Endothelial cell (in vitro differentiated cells): ENCODE measurements at regions not wholly inside any gene's neighbourhood (a gene's known extent, or its start where the extent isn't known, plus 50 kb on each side); places are given as distances from the start of the nearest gene placed in this dataset.

Source experiments
- DNase-seq: peaks from one replicate; pipeline ENCODE4 v3.0.0; 2021; ENCODE audit warnings: low spot score
- H3K27ac Mint-ChIP-seq: one replicate; pipeline ENCODE4 v1.8.0; 2021; ENCODE audit warnings: mixed read lengths, inconsistent platforms; ENCODE audit not compliant: unreplicated experiment
- H3K27me3 Mint-ChIP-seq: one replicate; pipeline ENCODE4 v1.8.0; 2021; ENCODE audit warnings: mild to moderate bottlenecking, moderate library complexity, mixed read lengths, inconsistent platforms; ENCODE audit not compliant: unreplicated experiment
- H3K36me3 Mint-ChIP-seq: one replicate; pipeline ENCODE4 v1.8.0; 2021; ENCODE audit warnings: mild to moderate bottlenecking, low read depth, mixed read lengths, inconsistent platforms; ENCODE audit not compliant: unreplicated experiment
- H3K4me1 Mint-ChIP-seq: one replicate; pipeline ENCODE4 v1.8.0; 2021; ENCODE audit warnings: mild to moderate bottlenecking, mixed read lengths, inconsistent platforms; ENCODE audit not compliant: unreplicated experiment
- H3K4me3 Mint-ChIP-seq: one replicate; pipeline ENCODE4 v1.8.0; 2021; ENCODE audit warnings: mild to moderate bottlenecking, mixed read lengths, inconsistent platforms; ENCODE audit not compliant: unreplicated experiment
- H3K9me3 Mint-ChIP-seq: one replicate; pipeline ENCODE4 v1.8.0; 2021; ENCODE audit warnings: mixed read lengths, inconsistent platforms; ENCODE audit not compliant: unreplicated experiment
- TF ChIP-seq, protein P1 (sequence below): fragments of 200-600 bp; sonication (generic); IDR thresholded peaks from one replicate; pipeline ENCODE4 v1.5.0; 2021; ENCODE audit warnings: antibody characterized with exemption; ENCODE audit not compliant: unreplicated experiment

DNA sequence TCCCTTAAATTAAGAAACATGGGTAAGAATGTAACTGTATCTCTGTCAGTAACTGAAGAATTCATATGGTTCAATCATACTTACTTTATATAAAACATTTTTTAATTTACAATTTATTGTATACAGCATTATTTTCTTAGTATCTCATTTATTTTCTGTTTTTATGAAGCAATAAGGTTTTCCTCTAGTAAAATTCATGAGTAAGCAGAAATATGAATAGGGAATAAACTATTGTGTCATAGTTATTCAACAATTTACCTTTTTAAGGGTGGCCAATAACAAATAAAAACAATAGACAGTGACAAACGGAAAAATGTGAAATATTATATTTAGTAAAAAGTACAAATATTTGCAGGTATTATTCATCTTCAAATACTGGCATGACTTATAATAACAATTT is 624.4 kb downstream of the TECRL start:
- Mint-ChIP-seq H3K9me3 (no peaks in the 10 kb centered on the region), H3K4me3 (no peak overlapping the region)

DNA sequence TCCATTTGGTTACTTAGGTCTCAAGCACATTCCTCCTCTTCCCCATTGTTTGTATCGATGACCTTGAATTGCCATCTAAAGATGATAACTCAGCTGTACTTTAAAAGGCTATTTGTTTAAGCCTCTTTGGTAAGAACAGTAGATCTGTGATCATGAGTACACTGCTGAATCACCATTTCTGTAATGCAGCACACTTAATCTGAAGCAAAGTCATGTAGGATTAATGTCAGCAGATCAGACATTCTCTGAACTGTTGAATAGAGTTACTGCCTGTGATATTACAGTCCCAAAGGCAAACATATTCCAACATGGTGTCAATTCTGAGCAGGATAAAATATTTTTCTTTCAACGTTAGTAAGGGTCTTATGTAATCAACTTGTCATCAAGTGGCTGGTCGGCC is 631.6 kb downstream of the TECRL start:
- no peak for DNase-seq
- Mint-ChIP-seq H3K27ac (no peak overlapping the region), H3K9me3 (no peaks in the 10 kb centered on the region), H3K36me3 (no peaks in the 10 kb centered on the region), H3K27me3 (no peaks in the 10 kb centered on the region), H3K4me3 (no peak overlapping the region), H3K4me1 (no peaks in the 10 kb centered on the region)
- TF ChIP-seq, protein P1, sequence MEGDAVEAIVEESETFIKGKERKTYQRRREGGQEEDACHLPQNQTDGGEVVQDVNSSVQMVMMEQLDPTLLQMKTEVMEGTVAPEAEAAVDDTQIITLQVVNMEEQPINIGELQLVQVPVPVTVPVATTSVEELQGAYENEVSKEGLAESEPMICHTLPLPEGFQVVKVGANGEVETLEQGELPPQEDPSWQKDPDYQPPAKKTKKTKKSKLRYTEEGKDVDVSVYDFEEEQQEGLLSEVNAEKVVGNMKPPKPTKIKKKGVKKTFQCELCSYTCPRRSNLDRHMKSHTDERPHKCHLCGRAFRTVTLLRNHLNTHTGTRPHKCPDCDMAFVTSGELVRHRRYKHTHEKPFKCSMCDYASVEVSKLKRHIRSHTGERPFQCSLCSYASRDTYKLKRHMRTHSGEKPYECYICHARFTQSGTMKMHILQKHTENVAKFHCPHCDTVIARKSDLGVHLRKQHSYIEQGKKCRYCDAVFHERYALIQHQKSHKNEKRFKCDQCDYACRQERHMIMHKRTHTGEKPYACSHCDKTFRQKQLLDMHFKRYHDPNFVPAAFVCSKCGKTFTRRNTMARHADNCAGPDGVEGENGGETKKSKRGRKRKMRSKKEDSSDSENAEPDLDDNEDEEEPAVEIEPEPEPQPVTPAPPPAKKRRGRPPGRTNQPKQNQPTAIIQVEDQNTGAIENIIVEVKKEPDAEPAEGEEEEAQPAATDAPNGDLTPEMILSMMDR: no peak

More for the DNA sequence above, 624.4 kb downstream of the TECRL start:
- Mint-ChIP-seq H3K4me1 (no peaks in the 10 kb centered on the region), H3K27me3 (no peaks in the 10 kb centered on the region), H3K27ac (no peak overlapping the region), H3K36me3 (no peaks in the 10 kb centered on the region)
- no peak for DNase-seq
- TF ChIP-seq, protein P1: no peak

DNA sequence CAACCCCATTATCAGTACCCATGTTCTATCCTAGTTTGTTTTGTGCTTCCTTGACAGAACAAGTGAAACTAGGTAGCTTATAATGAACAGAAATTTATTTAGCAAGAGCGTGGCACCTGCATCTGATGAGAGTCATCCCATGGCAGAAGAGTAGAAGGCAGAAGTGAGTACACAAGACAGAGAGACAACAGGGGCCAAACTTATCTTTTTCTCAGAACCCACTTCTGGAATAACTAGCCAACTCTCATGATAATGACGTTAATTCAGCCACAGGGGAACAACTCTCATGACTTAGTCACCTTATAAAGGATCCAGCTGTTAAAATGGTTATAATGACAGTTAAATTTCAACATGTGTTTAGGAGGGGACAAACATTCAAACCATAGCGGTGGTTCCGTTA is 644.9 kb downstream of the TECRL start:
- Mint-ChIP-seq H3K27ac (no peak overlapping the region), H3K4me1 (no peaks in the 10 kb centered on the region), H3K36me3 (no peaks in the 10 kb centered on the region), H3K27me3 (no peaks in the 10 kb centered on the region), H3K4me3 (no peak overlapping the region), H3K9me3 (no peaks in the 10 kb centered on the region)
- no peak for DNase-seq
- TF ChIP-seq, protein P1: no peak

DNA sequence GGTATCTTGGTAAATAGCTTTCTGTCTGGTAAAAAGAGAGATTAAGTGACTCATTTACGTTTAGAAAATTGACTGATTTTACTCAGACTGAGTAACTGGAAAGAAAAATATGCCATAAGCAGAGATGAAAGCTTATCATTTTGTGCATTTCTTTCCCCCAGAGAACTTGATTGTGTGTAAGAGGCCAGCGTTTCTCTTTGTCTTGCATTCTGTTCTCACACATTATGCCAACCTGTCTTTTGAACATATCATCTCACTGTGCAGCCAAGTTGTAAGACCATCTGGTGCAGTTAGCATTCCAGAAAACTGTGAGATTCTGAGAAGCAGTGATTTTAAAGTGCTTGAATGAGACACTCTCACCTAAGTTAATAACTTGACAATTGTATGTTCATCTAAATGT is 651.3 kb downstream of the TECRL start:
- no peak overlapping the region for H3K4me3 Mint-ChIP-seq
- no peaks in the 10 kb centered on the region for H3K9me3 Mint-ChIP-seq
- no peaks in the 10 kb centered on the region for H3K4me1 Mint-ChIP-seq
- TF ChIP-seq, protein P1: no peak
- no peak for DNase-seq
- H3K27me3 Mint-ChIP-seq: no peaks in the 10 kb centered on the region
- H3K27ac Mint-ChIP-seq: no peak overlapping the region
- H3K36me3 Mint-ChIP-seq: no peaks in the 10 kb centered on the region

DNA sequence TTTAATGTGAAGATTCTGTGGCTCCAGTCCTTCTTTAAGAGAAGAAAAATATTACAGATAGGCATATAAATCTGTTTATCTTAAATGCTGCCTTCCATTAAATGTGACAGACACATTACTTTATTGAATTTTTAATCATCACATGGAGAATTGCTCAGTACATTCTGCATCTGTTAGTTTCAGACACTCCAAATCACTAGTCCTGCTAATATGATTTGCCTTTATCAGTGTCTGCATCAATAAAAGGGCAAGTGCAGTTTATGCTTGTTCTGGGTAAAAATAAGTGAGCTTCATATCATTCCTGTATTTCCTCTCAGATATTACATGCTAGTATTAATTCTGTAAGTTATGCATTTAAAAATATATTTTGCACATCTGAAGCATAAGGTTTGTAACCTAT is 666.4 kb downstream of the TECRL start:
- H3K27ac Mint-ChIP-seq: no peak overlapping the region
- no peak overlapping the region for H3K4me3 Mint-ChIP-seq
- TF ChIP-seq, protein P1: no peak

More for the DNA sequence above, 666.4 kb downstream of the TECRL start:
- no peaks in the 10 kb centered on the region for H3K27me3 Mint-ChIP-seq
- DNase-seq: no peak
- no peaks in the 10 kb centered on the region for H3K36me3 Mint-ChIP-seq
- H3K4me1 Mint-ChIP-seq: no peaks in the 10 kb centered on the region
- no peaks in the 10 kb centered on the region for H3K9me3 Mint-ChIP-seq
